Coronary artery (tissue), 2 donors: ENCODE measurements at regions not wholly inside any gene's neighbourhood (a gene's known extent, or its start where the extent isn't known, plus 50 kb on each side); places are given as distances from the start of the nearest gene placed in this dataset.

Experiments used
- DNase-seq: peaks from one replicate; pipeline ENCODE4 v3.0.0-alpha.2; 2017; ENCODE audit warnings: low spot score
- H3K27ac ChIP-seq, 2 donors: fragments of 200-600 bp; sonication (generic); one replicate each; pipeline ENCODE4 v1.5.1; 2016 to 2019
- H3K4me3 ChIP-seq: fragments of 200-600 bp; sonication (generic); 2 replicates; pipeline ENCODE4 v1.5.1; 2016; ENCODE audit warnings: mild to moderate bottlenecking, moderate library complexity
- TF ChIP-seq, protein P1 (sequence below): fragments of 200-600 bp; sonication (generic); IDR thresholded peaks from one replicate; pipeline ENCODE4 v1.5.1; 2019; ENCODE audit warnings: antibody characterized with exemption

DNA sequence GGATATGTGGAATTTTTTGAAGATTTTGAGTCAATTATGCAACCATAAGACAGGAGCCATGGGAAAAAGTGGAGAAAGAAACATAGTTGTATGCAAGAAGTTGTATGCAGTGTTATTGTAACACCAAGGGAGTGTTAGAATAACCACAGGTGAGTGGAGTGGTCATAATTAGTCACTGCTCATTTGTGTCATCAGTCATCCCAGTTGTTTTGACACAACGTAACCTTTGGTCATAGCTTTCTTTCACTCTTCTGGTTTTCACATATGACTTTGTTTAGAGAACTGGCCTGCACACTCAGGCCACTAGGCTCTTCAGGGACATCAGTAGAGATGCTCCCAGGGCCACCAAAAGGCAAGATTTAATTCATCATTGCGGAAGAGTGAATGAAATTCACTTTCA lies 158.7 kb upstream of the HMHB1 start:
- H3K27ac ChIP-seq: no peak overlapping the region
- TF ChIP-seq, protein P1, sequence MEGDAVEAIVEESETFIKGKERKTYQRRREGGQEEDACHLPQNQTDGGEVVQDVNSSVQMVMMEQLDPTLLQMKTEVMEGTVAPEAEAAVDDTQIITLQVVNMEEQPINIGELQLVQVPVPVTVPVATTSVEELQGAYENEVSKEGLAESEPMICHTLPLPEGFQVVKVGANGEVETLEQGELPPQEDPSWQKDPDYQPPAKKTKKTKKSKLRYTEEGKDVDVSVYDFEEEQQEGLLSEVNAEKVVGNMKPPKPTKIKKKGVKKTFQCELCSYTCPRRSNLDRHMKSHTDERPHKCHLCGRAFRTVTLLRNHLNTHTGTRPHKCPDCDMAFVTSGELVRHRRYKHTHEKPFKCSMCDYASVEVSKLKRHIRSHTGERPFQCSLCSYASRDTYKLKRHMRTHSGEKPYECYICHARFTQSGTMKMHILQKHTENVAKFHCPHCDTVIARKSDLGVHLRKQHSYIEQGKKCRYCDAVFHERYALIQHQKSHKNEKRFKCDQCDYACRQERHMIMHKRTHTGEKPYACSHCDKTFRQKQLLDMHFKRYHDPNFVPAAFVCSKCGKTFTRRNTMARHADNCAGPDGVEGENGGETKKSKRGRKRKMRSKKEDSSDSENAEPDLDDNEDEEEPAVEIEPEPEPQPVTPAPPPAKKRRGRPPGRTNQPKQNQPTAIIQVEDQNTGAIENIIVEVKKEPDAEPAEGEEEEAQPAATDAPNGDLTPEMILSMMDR: no peak
- no peak for DNase-seq
- H3K4me3 ChIP-seq: no peak overlapping the region

DNA sequence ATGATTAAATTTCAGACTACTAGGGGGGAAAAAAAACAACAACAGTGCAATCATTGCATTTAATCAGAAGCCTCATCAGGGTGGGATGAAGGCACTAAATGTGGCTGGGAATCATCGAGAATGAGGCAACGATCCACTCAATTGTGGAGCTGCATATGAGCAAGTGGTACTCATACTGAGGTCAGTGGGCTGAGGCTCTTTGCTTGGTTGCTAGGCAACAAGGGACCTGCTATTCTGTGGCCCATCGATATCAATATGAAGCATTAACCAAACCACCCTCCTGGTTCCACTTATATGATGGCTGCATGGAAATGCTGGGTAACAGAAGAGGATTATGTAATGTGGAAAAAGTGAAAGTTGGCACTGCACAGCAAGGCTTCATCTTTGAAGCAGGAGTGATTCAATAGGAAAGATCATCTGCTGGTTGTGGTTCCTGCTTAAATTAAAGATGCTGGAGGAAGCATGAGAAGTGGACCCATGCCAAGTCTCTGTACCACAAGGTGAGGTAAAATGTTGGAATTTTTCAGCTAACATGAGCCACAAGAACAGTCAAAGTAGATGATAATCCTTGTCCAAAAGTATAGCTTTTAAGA lies 159.8 kb upstream of the HMHB1 start:
- H3K4me3 ChIP-seq: no peak overlapping the region
- no peak overlapping the region for H3K27ac ChIP-seq
- TF ChIP-seq, protein P1: no peak
- no peak for DNase-seq

DNA sequence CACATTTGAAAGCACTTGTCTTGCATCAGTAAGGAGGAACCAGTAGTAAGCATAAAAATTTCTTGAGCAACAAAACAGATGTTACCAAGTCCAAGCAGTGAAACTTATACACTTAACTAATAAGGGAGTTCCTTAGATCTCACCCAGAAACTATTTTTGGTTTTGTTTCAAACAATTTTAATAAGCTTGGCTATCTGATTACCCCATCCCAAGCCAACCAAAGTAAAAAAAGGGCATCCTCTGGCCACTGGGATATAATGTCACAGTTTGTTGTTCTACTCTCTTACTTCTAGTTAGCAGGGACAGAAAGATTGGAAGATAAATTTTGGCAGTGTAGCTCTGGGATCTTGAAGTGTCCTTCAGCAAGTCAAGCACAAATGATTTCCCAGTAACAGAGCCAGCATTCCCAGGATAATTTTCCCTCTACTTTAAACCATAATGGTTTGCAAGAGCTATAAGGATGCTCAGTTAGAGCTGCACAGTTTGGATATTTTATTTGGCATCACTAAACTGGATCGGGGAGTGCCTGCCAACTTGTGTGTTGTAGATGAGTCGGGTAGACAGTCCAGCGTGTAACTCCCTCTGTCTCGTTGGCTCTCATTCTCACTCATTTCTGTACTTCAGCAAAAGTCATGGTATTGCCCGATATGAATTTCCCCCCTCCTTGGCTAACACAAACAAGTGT lies 161.9 kb upstream of the HMHB1 start:
- DNase-seq: no peak
- H3K27ac ChIP-seq: no peak overlapping the region
- H3K4me3 ChIP-seq: no peak overlapping the region
- TF ChIP-seq, protein P1: no peak

DNA sequence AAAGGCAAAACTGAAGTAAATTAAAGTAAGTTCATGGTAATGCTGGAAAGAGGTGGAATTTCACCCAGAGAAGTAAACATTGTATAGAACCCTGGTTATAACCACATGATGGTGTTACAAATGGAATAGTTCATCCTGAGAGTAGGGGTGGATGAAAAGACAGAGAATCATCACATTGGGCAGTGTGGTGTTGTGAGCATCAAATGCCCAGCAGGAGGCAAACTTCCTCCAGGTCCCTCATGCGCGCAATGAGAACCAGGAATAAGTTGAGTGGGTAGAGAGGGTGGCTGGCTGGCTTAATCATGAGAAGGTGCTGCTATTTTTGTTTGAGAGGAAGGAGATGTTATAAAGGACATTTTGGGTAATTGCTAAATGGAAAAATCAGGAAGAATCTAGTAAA lies 163.3 kb upstream of the HMHB1 start:
- DNase-seq: no peak
- Histone ChIP-seq H3K27ac (no peak overlapping the region), H3K4me3 (no peak overlapping the region)
- TF ChIP-seq, protein P1: no peak

DNA sequence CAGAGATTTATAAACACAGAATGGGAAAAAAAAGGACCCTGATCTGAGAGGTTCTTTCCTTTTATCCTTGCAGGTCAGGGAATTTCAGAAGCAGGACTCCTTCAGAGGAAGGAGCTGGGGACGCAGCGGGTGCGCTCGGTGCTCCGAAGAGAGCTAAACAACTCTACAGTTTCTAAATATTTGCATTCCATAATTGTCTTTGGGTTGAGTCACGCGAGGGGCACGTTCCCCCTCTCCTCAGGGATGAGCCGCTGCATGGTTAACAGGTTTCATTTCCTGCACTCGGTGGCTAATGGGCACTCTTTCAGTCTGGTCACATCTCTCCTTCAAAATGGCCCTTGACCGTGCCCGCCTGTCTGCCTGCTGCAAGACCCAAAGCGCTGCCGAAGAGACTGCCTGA lies 165.0 kb upstream of the HMHB1 start:
- Histone ChIP-seq H3K27ac (no peak overlapping the region), H3K4me3 (no peak overlapping the region)
- TF ChIP-seq, protein P1: no peak
- DNase-seq: no peak

DNA sequence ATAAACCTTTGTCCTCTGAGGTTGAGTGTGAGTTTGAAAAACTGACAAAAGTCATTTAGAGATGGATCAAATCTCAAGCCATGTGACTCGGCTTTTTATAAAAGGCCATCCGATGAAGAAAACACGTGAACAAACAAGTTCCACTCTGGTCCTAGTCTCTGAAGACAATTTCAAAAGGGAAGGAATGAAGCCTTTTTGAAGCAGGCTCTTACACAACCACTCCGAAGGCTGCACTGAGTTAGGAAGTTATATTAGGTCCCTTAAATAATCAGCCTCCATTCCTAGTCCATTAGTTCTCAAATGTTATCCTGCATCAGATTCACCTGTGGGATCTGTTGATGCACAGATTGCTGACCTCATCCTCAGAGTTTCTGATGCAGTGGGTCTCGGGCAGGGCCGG lies 166.6 kb upstream of the HMHB1 start:
- TF ChIP-seq, protein P1: no peak
- Histone ChIP-seq H3K27ac (no peak overlapping the region), H3K4me3 (no peak overlapping the region)
- DNase-seq: no peak

DNA sequence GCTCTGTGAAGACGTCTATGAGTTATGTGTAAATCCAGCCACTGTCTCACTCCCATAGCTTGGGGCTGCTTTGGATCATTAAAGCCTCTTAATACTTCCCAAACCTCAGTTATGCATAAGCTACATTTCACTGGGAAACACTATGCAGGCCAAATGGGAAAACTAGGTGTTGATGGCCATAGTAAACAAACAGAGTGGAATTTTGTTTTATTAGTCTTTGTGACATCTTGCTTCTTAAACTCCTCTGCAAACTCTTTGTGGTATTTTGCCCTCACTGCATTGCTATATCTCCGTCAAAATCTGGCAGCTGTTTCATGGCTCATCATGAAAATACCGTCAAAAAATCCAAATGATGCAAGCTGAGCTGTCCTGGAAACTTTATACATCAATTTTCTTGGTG lies 167.2 kb upstream of the HMHB1 start:
- DNase-seq: no peak
- TF ChIP-seq, protein P1: no peak
- Histone ChIP-seq H3K27ac (no peak overlapping the region), H3K4me3 (no peak overlapping the region)
